HG03469 (cell line): ENCODE measurements at regions not wholly inside any gene's neighbourhood (a gene's known extent, or its start where the extent isn't known, plus 50 kb on each side); places are given as distances from the start of the nearest gene placed in this dataset.

ENCODE experiments used
- ATAC-seq: cut with Tn5 transposase; IDR thresholded peaks from one replicate; pipeline ENCODE4 v1.9.1; 2021; ENCODE audit warnings: mild to moderate bottlenecking, moderate library complexity, moderate number of reproducible peaks; ENCODE audit not compliant: unreplicated experiment

GRCh38 chr15:100780208-100780800 is 99.3 kb upstream of the ALDH1A3 start:
- ATAC-seq: no peak

DNA sequence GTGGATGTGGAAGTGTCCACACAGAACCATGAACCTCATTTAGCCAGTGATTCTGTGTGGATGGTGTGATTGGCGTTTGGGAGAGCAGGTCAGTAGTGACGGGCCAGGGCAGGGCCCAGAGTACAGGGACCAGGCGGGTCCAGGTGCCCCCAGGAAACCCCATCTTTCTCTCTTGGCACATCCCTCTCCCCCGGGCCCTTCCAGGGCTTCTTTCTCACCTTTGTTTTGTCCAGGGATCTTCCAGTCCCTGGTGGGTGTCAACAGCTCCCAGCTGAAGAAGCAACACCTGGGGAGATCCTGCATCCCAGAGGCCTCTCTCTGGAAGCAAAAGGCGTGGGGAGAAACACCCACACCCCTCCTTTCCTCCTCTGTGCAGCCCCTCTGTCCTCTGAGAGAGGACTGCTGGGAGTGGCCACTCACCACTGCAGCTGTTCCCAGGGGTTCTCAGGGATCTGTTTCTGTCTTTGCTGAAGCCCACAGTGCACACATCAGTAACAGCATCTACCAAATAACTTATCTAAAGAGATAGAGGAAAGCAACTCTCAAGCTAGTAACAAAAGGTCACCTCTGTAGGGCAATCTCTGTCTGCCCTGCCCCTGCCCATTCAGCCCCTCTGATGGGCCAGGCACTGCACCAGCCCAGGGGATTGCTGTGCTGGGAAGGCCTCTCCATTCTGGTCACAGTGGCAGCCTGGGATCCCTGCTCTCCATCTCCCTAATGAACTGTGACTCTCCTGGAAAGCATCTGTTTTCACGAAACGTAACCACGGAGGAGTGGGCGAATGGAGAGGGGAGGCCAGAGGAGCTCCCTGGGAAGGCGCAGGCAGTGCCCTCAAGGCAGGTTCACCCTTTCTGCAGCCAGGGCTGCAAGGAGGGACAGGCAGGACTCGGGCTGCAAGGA is 98.3 kb upstream of the ALDH1A3 start:
- no peak for ATAC-seq

DNA sequence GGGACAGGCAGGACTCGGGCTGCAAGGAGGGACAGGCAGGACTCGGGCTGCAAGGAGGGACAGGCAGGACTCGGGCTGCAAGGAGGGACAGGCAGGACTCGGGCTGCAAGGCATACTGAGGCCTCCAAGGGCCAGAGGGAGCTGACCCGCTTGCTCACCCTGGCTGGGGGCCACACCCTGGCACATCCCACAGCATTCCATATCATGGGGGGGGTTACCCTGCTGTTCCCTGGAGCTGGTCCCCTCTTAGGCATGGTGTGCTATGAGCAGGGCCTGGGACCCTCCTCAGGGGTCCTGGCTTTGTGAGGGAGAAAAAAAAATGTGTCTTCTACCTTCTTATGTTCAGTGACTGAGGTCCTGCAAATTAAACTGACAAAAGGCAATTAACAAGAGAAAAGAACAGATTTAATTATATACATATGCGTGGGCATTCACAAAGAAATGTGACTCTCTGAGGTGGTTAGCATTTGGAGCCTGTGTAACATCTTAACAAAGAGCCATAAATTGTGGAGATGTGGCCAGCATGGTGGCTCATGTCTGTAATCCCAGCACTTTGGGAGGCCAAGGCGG is 97.6 kb upstream of the ALDH1A3 start:
- no peak for ATAC-seq

DNA sequence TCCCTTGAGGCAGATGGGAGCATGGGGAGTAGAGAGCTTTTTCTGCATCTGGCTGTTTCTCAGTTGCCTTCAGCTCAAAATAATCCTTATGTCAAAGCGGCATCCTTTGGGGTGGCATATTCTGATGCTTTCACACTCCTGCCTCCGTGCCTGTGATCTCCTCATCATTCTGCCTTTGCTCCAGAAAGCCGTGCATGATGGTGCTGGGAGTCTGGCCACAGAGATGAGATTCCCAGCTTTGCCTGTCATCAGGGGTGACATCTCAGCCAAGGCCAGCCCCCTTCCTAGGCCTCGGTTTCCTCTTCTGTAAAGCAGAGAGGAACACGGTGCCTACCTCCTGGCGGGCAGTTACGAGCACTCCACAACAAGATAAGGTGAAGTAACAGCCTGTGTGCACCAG is 96.3 kb upstream of the ALDH1A3 start:
- no peak for ATAC-seq

GRCh38 chr15:100783760-100784492 is 95.7 kb upstream of the ALDH1A3 start:
- no peak for ATAC-seq

DNA sequence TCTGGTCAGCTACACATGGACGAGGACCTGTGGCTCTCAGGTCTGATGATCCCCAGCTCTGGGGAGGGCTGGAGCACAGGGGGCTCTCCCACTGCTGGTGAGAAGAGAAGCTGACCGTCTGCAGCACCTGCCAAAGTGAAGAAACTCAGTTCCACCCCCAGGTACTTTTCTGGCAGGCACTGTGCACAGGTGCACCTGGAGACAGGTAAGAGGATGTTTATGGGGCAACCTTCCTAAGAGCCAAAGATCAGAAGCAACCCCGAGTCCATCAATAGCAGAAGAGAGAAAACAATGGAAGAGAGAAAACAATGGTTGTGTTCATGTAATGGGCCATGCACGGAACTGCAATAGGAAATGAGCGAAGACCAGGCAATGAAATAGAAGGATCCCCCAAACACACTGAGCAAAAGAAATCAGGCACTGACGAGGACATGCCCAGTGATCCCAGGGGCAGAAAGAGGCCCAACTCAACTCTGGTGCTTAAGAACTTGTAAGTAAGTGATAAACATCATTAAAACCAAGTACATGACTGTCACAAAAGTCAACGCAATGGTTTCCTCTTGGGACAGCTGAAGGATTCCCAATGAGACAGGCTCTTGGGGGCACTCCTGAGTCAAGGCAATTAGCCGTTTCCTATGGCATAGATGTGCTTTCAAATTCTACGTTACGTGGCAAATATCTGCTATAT is 95.0 kb upstream of the ALDH1A3 start:
- ATAC-seq: no peak

DNA sequence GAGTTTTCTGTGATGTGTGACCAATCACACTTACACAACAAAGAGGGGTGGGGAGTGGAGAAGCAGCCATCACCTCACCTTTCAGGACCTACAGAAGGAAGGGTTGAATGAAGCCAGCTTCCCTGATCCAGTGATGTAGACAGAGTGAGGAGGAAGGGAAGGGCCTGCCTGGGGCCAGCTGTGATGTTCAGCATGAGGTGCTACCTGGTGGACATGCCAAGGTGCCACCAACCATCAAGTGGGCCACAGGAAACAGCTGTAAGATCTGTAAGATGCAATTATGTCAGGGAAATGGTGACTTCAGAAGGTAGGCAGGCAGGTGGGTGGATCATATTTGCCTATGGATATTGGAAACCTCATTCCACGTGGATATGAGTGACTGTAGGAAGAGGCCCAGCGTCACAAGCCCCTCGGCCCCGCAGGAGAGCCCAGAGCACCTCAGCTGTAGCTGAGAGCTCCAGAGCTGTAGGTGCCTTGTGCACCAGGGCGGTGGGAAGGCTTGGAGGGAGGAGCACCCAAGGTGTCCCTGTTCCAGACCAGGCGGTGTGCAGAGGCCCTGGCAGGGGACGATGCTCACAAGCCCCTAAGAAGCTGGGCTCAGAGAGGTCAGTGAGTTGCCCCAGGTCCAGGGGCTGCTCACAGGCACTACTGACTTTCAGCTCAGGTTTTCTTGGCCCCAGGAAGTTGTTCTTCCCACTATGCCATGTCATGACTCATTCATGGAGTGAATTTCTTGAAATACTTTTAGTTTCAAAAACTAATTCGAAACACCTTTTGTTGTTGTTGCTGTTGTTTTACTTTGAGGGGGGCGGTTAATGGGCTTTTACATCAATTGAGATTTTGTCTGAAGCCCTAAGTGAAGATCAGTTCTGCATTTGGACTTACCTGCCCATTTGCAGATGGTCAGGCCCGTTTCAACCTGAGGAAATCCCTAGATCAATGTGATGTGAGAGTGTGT is 94.2 kb upstream of the ALDH1A3 start:
- ATAC-seq: no peak

- ATAC-seq: no peak
These were observed 93.5 kb upstream of the ALDH1A3 start for GRCh38 chr15:100786139-100786531.

- no peak for ATAC-seq
These were observed 92.6 kb upstream of the ALDH1A3 start for GRCh38 chr15:100786901-100787566.

DNA sequence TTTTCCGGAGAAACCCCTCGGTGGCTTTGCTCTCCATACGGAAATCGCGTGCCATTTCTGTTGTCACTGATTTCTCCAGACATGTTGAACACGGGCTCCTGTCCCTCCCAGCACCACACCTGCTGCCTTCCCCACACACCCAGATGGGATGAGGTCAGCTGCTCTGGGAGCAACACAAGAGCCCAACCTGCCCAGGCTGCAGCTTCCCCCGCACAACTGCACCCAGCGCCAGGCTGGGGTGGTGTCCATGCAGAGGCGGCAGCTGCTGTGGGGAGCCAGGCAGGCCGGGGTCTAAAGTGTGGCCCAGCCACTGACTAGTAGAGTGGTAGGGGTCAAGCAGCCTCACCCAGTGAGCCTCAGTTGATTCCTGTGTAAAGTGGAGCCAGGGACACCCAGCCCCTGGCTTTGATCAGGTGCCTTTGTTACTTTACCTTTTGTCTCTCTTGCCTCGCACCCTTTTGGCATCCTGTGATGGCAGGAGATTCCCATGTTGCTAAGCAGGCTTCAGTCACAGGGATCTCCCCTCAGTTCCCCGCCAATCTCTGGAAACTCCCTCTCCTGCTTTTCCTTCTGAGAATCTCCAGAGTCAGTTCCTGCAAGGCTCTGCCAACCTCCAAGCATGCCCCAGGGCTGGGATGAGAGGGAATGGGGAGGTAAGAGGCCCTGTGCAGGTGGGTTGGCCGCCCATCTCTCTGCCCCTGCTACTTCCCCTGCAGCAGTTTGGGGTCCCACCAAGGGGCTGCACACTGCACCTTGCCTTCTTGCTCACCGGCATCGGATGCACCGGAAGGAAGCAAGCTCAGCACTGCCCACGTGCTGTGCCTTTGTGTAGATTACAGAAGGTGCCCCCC is 91.8 kb upstream of the ALDH1A3 start:
- ATAC-seq: no peak

- ATAC-seq: no peak
These were observed 91.1 kb upstream of the ALDH1A3 start for GRCh38 chr15:100788418-100789105.

DNA sequence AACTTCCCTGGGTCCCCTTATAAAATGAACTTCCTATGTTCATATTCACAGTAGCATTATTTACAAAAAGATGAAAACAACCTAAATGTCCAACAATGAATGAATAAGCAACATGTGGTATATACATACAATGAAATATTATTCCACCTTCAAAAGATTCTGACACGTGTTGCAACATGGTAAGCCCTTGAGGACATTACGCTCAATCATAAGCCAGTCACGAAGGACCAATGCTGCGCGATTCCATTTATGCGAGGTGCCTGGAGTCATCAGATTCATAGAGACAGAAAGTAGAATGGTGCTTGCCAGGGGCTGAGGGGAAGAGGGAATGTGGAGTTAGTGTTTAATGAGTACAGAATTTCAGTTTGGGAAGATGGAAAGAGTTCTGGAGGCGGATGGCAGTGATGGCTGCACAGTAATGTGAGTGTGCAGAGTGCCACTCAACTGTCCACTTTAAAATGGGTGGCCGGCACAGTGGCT is 88.8 kb upstream of the ALDH1A3 start:
- ATAC-seq: no peak

- ATAC-seq: no peak
These were observed 85.6 kb upstream of the ALDH1A3 start for GRCh38 chr15:100794008-100794407.

DNA sequence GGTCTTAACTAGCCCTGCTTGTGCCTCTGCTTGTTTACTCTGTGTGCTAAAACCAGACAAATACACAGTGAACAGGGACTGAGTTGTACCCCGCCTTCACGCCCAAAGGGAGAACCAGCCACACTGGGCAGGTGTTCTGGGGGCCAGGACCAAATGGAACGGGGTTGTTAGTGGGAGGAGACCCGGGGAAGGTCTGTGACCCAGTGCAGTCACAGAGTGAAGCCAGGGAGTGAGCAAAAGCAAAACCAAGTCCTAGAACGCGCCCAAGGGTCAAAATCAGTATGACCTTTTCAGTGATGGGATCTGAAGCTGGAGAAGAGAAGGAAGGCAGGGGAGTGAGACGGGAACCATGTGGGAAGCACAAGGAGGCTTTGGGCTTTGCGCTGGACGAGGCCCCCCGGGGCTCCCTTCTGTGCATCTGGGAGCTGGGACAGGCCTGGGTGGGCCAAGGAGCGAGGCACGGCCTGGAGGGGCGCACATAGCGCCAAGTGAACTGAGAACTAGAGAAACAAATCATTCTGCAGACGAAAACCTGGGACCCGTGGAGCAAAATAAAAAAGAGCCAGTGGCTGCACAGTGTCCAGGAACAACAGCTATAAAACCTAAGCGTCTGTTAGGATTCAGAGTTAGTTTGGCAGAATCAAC is 78.3 kb upstream of the ALDH1A3 start:
- no peak for ATAC-seq

DNA sequence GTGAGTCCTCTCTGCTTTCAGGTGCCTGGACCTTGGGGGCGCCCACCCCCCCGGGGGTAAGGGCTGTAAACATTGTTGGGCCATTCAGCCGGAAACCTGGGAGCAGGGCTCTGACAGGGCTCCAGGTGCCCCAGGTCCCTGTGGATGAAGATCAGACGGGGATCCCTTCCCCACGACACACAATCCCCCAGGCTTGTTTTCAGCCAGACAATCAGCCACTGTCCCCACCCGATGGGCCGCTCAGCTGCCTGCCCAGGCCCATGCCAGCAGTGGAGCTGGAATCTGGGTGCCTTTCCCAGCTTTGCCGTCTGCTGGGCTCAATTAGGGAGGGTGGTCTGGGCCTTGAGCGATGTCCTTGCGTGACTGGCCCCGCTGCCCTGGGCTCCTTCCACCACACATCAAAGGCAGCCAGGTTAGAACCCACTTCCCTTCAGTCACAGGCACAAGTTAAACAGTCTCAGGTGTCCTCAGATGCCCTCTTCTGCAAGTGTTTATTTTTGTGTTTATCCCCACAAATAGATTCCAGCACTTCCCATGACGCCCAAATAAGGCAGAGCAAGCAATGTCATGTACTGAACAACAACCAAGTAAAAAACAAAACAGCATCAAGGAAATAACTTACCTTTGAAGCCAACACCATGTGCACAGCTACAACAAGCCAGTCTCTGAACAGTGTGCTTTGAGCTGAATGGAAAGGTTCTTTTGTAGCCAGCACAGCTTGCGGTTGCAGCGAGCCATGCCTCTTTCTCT is 77.0 kb upstream of the ALDH1A3 start:
- ATAC-seq: no peak

DNA sequence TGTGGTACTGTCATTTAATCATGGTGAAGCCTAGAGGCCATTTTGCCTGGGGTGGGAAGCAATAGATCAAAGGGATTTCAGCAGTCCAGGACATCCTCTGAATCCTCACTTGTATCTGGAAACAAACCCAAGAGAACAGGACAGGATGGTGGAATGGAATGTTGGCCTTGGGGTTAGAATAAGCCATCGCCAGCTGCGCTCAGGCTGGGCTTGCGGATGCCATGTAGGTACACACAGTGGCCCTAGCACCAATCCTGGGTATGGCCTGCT is 76.5 kb upstream of the ALDH1A3 start:
- no peak for ATAC-seq

GRCh38 chr15:100806157-100806556 is 73.5 kb upstream of the ALDH1A3 start:
- ATAC-seq: no peak
